ENCODE measurements at regions not wholly inside any gene's neighbourhood (a gene's known extent, or its start where the extent isn't known, plus 50 kb on each side); places are given as distances from the start of the nearest gene placed in this dataset.

- Histone ChIP-seq H3K23ac (ENCODE audit: low read depth, low read length) (no peak overlapping the region), H3K79me1 (ENCODE audit: low read depth in 1 of 2, low read length in 2 of 2) (no peaks in the 10 kb centered on the region)
Observed at GRCh38 chr10:108166401-108166800, 1001.9 kb upstream of the SORCS1 start.

More at GRCh38 chr10:108166401-108166800, 1001.9 kb upstream of the SORCS1 start:
- no peaks in the 10 kb centered on the region for H3K36me3 ChIP-seq (ENCODE audit: control insufficient read depth, insufficient read depth, low read length)
- intact Hi-C loops (cut with micrococcal nuclease) (no loop called here), in situ Hi-C loops (cut with MboI; ENCODE audit: low sequenced_read_pairs) (no loop called here), dilution Hi-C loops (cut with HindIII; ENCODE audit: low sequenced_read_pairs, unreplicated experiment) (no loop called here)
- no peak overlapping the region for H3K18ac ChIP-seq (ENCODE audit: low read depth, low read length)
- ChIA-PET CTCF (no interaction called here), POLR2A (ENCODE audit: unreplicated experiment) (no interaction called here)
- H3K27ac ChIP-seq (ENCODE audit: insufficient read depth, low read length): no peak overlapping the region
- no peak overlapping the region for H3K4ac ChIP-seq (ENCODE audit: low read depth, low read length)
- H2AFZ ChIP-seq (replicated peaks; ENCODE audit: low read length, poor library complexity): no peak overlapping the region
- H4K8ac ChIP-seq (ENCODE audit: low read depth in 2 of 2, low read length in 2 of 2): no peak overlapping the region
- H2AK5ac ChIP-seq (ENCODE audit: low read depth, low read length): no peak overlapping the region
- no peaks in the 10 kb centered on the region for H3K9me1 ChIP-seq (ENCODE audit: insufficient read depth, low read length)
- no peak overlapping the region for H2BK120ac ChIP-seq (ENCODE audit: low read depth, low read length)
- no CpG with 5 or more reads among the region's 7 CpGs for WGBS, 2 experiments (ENCODE audit: extremely low coverage in 2 of 2, insufficient read length in 1 of 2)
- BruUV-seq (replicated peaks): no TSS peak
- no peak overlapping the region for H3K4me2 ChIP-seq (ENCODE audit: low read depth, low read length)
- no peaks in the 10 kb centered on the region for H3K4me1 ChIP-seq (ENCODE audit: control insufficient read depth, insufficient read depth, low read length)
- no peak overlapping the region for H3K9ac ChIP-seq (ENCODE audit: low read depth, low read length)
- TF ChIP-seq CEBPB (IDR thresholded peaks at IDR 0.05; ENCODE audit: low read depth, low read length) (no peak), BHLHE40 (IDR thresholded peaks at IDR 0.05; ENCODE audit: low read depth, low read length) (no peak), ELK1 (IDR thresholded peaks at IDR 0.05; ENCODE audit: borderline replicate concordance, low read depth, low read length) (no peak), NFE2L2 (IDR thresholded peaks at IDR 0.05; ENCODE audit: low read depth, low read length) (no peak), MXI1 (IDR thresholded peaks at IDR 0.05; ENCODE audit: borderline replicate concordance, low read depth, low read length) (no peak), USF2 (IDR thresholded peaks at IDR 0.05; ENCODE audit: low read depth, low read length) (no peak), RCOR1 (IDR thresholded peaks at IDR 0.05; ENCODE audit: insufficient replicate concordance, low read length) (no peak), FOS (IDR thresholded peaks at IDR 0.05; ENCODE audit: low read depth, low read length) (no peak), SMC3 (IDR thresholded peaks at IDR 0.05; ENCODE audit: low read depth, low read length) (no peak), MAFK (IDR thresholded peaks at IDR 0.05; ENCODE audit: low read depth, low read length) (no peak), MAZ (IDR thresholded peaks at IDR 0.05; ENCODE audit: borderline replicate concordance, low read depth, low read length) (no peak), RFX5 (IDR thresholded peaks at IDR 0.05; ENCODE audit: low read depth, low read length) (no peak)
- H3K56ac ChIP-seq (ENCODE audit: extremely low read depth, insufficient read depth, low read length): no peak overlapping the region
- no peak overlapping the region for H3K4me3 ChIP-seq (ENCODE audit: insufficient read depth, low read depth, low read length)
- H4K20me1 ChIP-seq (ENCODE audit: insufficient read depth, low read length): no peaks in the 10 kb centered on the region
- DNase-seq: no peak
- H3K9me3 ChIP-seq (ENCODE audit: control insufficient read depth, insufficient read depth, low read length): peaks cover 4% of the 10 kb centered on the region; the same call in 1 of the 2 replicates
- H3K14ac ChIP-seq (replicated peaks; ENCODE audit: low read depth, low read length): no peak overlapping the region
- H4K91ac ChIP-seq (ENCODE audit: insufficient read depth, low read depth, low read length): no peak overlapping the region
- no peak overlapping the region for H2BK5ac ChIP-seq (ENCODE audit: low read depth, low read length, poor library complexity, severe bottlenecking)
- ATAC-seq (ENCODE audit: low read depth): no peak
- H2BK15ac ChIP-seq (ENCODE audit: low read depth, low read length): no peak overlapping the region
- no peak overlapping the region for H4K5ac ChIP-seq (ENCODE audit: low read depth, low read length)
- no peak overlapping the region for H2BK20ac ChIP-seq (ENCODE audit: low read depth, low read length)
- H3K27me3 ChIP-seq (ENCODE audit: control insufficient read depth, insufficient read depth, low read length): no peaks in the 10 kb centered on the region
- no peak overlapping the region for H2AK9ac ChIP-seq (replicated peaks; ENCODE audit: low read depth, low read length, poor library complexity)

Data from IMR-90 (cell line).